Inflammatory macrophage (primary cell): ENCODE measurements at regions not wholly inside any gene's neighbourhood (a gene's known extent, or its start where the extent isn't known, plus 50 kb on each side); places are given as distances from the start of the nearest gene placed in this dataset.
"Not testable (repeated sequence)": the region's sequence is repeated elsewhere in the genome, so short reads cannot be mapped to it uniquely, and the experiment has no call there.

ENCODE experiments used
- DNase-seq, 2 donors: peaks; one replicate each; pipeline ENCODE4 v3.0.0-alpha.2; 2020 to 2022

- DNase-seq, result not testable (repeated sequence)
Measured at GRCh38 chr1:95297906-95298305, 63.9 kb downstream of the RWDD3 start.

- no peak for DNase-seq
Measured at GRCh38 chr1:95301091-95301490, 67.1 kb downstream of the RWDD3 start.

- no peak for DNase-seq
Measured at GRCh38 chr1:95301614-95302013, 67.6 kb downstream of the RWDD3 start.

GRCh38 chr1:95304803-95305202 lies 70.8 kb downstream of the RWDD3 start:
- no peak for DNase-seq

GRCh38 chr1:95308276-95309030 lies 74.4 kb downstream of the RWDD3 start:
- DNase-seq, result no peak

GRCh38 chr1:95309031-95309471 lies 75.0 kb downstream of the RWDD3 start:
- DNase-seq, result no peak

GRCh38 chr1:95311014-95311413 lies 77.0 kb downstream of the RWDD3 start:
- DNase-seq, result no peak

GRCh38 chr1:95311762-95312161 lies 77.8 kb downstream of the RWDD3 start:
- DNase-seq, result no peak

GRCh38 chr1:95312181-95312580 lies 78.2 kb downstream of the RWDD3 start:
- no peak for DNase-seq

- DNase-seq, result no peak
Measured at GRCh38 chr1:95313527-95313926, 79.5 kb downstream of the RWDD3 start.

GRCh38 chr1:95321531-95321930 lies 87.5 kb downstream of the RWDD3 start:
- DNase-seq, result no peak

GRCh38 chr1:95323123-95323522 lies 89.1 kb downstream of the RWDD3 start:
- DNase-seq, result no peak

- DNase-seq, result no peak
Measured at GRCh38 chr1:95325349-95325748, 91.3 kb downstream of the RWDD3 start.

- no peak for DNase-seq
Measured at GRCh38 chr1:95326023-95326422, 92.0 kb downstream of the RWDD3 start.

- DNase-seq, result no peak
Measured at GRCh38 chr1:95332754-95333153, 98.7 kb downstream of the RWDD3 start.

- no peak for DNase-seq
Measured at GRCh38 chr1:95339377-95339776, 105.4 kb downstream of the RWDD3 start.

- DNase-seq, result no peak
Measured at GRCh38 chr1:95340061-95340460, 106.1 kb downstream of the RWDD3 start.

GRCh38 chr1:95352767-95353166 lies 118.8 kb downstream of the RWDD3 start:
- no peak for DNase-seq

- DNase-seq, result no peak
Measured at GRCh38 chr1:95353194-95353593, 119.2 kb downstream of the RWDD3 start.

GRCh38 chr1:95364546-95364945 lies 130.5 kb downstream of the RWDD3 start:
- DNase-seq, result no peak

- DNase-seq, result no peak
Measured at GRCh38 chr1:95366498-95366897, 132.5 kb downstream of the RWDD3 start.

GRCh38 chr1:95368178-95368577 lies 134.2 kb downstream of the RWDD3 start:
- DNase-seq, result no peak

- DNase-seq, result no peak
Measured at GRCh38 chr1:95369985-95370690, 136.1 kb downstream of the RWDD3 start.
